Activated CD4-positive, alpha-beta T cell treated with anti-CD3 and anti-CD28 coated beads, Interleukin-2, amount 50 U/mL, for 24 hours (primary cell): ENCODE measurements at regions not wholly inside any gene's neighbourhood (a gene's known extent, or its start where the extent isn't known, plus 50 kb on each side); places are given as distances from the start of the nearest gene placed in this dataset.

Experiments
- DNase-seq, 2 donors: peaks; one replicate each; pipeline ENCODE4 v3.0.0-alpha.2; 2020; ENCODE audit warnings: low read depth in 1 of 2, low spot score in 1 of 2

- DNase-seq = no peak
Observed at GRCh38 chr13:87078947-87079795, 592.0 kb upstream of the SLITRK5 start.

GRCh38 chr13:87080100-87080779, 590.9 kb upstream of the SLITRK5 start:
- no peak for DNase-seq

GRCh38 chr13:87084192-87084591, 587.0 kb upstream of the SLITRK5 start:
- no peak for DNase-seq

- DNase-seq = no peak
Observed at GRCh38 chr13:87087741-87088140, 583.4 kb upstream of the SLITRK5 start.

GRCh38 chr13:87089391-87089790, 581.8 kb upstream of the SLITRK5 start:
- no peak for DNase-seq

GRCh38 chr13:87093399-87093798, 577.8 kb upstream of the SLITRK5 start:
- no peak for DNase-seq

GRCh38 chr13:87094646-87095045, 576.5 kb upstream of the SLITRK5 start:
- DNase-seq = no peak

GRCh38 chr13:87100431-87100830, 570.7 kb upstream of the SLITRK5 start:
- no peak for DNase-seq

GRCh38 chr13:87107651-87108050, 563.5 kb upstream of the SLITRK5 start:
- DNase-seq = no peak

GRCh38 chr13:87120476-87120875, 550.7 kb upstream of the SLITRK5 start:
- no peak for DNase-seq

GRCh38 chr13:87122551-87122950, 548.6 kb upstream of the SLITRK5 start:
- no peak for DNase-seq

GRCh38 chr13:87123987-87124784, 547.0 kb upstream of the SLITRK5 start:
- no peak for DNase-seq

GRCh38 chr13:87124785-87125074, 546.4 kb upstream of the SLITRK5 start:
- DNase-seq = no peak

GRCh38 chr13:87128036-87128435, 543.1 kb upstream of the SLITRK5 start:
- no peak for DNase-seq

- no peak for DNase-seq
Observed at GRCh38 chr13:87128491-87128890, 542.7 kb upstream of the SLITRK5 start.

GRCh38 chr13:87129602-87130300, 541.4 kb upstream of the SLITRK5 start:
- no peak for DNase-seq

GRCh38 chr13:87130423-87130822, 540.7 kb upstream of the SLITRK5 start:
- DNase-seq = no peak

- no peak for DNase-seq
Observed at GRCh38 chr13:87131611-87132010, 539.6 kb upstream of the SLITRK5 start.

- DNase-seq = no peak
Observed at GRCh38 chr13:87138866-87139265, 532.3 kb upstream of the SLITRK5 start.

- DNase-seq = no peak
Observed at GRCh38 chr13:87147076-87147475, 524.1 kb upstream of the SLITRK5 start.

GRCh38 chr13:87153371-87153770, 517.8 kb upstream of the SLITRK5 start:
- DNase-seq = no peak
